Esophagus muscularis mucosa (tissue), 3 donors: ENCODE measurements at regions not wholly inside any gene's neighbourhood (a gene's known extent, or its start where the extent isn't known, plus 50 kb on each side); places are given as distances from the start of the nearest gene placed in this dataset.

Source experiments
- POLR2A ChIP-seq: fragments of 450-650 bp; IDR thresholded peaks from one replicate; pipeline ENCODE4 v1.6.1; 2017; ENCODE audit warnings: antibody characterized with exemption, moderate library complexity, mild to moderate bottlenecking, low read depth
- POLR2AphosphoS5 ChIP-seq, 2 donors: sonication (generic); formaldehyde crosslinking; IDR thresholded peaks; one replicate each; pipeline ENCODE4 v1.6.1; 2017; ENCODE audit warnings: antibody characterized with exemption in 2 of 2
- TF ChIP-seq, protein P1 (sequence below), 3 experiments: fragments of 200-600 bp in 2 of 3; fragments of 450-650 bp in 1 of 3; sonication (generic) in 2 of 3; IDR thresholded peaks; one replicate each; pipeline ENCODE4 v1.5.1; 2017 to 2019; ENCODE audit warnings: antibody characterized with exemption in 3 of 3, mild to moderate bottlenecking in 2 of 3, moderate library complexity in 1 of 3

DNA sequence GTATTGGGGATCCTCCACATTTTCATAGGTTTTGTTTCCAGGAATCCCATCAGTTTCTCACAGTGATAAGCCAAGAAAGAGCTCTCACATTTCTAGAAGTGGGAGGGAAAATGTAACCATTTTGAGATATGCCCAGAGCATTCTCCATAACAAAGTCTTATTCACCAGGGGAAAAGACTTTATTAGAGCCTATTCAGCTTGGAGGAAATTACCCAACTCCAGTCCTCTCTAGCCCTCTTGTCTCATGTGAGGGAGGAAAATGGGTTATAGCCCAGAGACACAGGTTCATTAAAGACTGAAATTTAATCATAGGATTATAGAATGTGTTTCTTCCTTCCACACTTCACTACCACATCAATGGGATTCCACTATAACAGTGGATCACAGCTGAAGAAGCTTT is 61.6 kb upstream of the DYNC1I1 start:
- TF ChIP-seq, protein P1, sequence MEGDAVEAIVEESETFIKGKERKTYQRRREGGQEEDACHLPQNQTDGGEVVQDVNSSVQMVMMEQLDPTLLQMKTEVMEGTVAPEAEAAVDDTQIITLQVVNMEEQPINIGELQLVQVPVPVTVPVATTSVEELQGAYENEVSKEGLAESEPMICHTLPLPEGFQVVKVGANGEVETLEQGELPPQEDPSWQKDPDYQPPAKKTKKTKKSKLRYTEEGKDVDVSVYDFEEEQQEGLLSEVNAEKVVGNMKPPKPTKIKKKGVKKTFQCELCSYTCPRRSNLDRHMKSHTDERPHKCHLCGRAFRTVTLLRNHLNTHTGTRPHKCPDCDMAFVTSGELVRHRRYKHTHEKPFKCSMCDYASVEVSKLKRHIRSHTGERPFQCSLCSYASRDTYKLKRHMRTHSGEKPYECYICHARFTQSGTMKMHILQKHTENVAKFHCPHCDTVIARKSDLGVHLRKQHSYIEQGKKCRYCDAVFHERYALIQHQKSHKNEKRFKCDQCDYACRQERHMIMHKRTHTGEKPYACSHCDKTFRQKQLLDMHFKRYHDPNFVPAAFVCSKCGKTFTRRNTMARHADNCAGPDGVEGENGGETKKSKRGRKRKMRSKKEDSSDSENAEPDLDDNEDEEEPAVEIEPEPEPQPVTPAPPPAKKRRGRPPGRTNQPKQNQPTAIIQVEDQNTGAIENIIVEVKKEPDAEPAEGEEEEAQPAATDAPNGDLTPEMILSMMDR (IDR thresholded peaks at IDR 0.05) = no peak
- TF ChIP-seq POLR2AphosphoS5 (IDR thresholded peaks at IDR 0.05) (no peak), POLR2A (no peak)
